ENCODE measurements at regions not wholly inside any gene's neighbourhood (a gene's known extent, or its start where the extent isn't known, plus 50 kb on each side); places are given as distances from the start of the nearest gene placed in this dataset.

DNA sequence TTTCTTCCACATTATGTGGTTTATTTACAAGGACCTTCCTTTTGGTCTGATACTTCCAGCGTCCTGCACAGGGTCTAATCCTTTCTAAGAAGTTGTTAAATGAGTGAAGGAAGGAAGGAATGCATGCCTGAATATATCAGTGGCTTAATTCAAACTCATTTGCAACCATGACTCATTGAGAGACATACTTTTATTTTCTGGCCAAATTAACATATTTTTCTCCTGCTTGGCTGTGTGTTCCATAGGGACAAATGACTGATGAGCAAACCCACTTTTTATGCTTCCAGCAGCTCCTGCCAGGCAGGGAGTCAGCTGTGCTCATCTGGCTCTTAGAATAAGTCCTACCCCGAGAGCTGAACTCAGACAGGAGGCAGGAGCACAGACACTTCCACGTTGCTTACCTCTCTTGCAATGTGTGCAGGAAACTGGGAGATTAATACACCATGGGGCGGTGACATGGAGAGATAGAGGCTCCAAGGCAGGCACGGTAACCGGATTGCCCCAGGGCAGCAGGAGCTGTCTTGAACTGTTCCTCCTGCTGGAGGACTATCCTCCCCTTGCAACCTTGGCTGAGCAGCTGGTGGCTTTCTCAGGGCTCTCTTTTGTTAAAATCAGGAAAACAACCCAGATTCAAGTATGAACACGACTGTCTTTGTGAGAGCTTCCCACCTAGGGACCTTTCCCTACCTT is 667.5 kb upstream of the HS6ST1 start:
- TF ChIP-seq, protein P1, sequence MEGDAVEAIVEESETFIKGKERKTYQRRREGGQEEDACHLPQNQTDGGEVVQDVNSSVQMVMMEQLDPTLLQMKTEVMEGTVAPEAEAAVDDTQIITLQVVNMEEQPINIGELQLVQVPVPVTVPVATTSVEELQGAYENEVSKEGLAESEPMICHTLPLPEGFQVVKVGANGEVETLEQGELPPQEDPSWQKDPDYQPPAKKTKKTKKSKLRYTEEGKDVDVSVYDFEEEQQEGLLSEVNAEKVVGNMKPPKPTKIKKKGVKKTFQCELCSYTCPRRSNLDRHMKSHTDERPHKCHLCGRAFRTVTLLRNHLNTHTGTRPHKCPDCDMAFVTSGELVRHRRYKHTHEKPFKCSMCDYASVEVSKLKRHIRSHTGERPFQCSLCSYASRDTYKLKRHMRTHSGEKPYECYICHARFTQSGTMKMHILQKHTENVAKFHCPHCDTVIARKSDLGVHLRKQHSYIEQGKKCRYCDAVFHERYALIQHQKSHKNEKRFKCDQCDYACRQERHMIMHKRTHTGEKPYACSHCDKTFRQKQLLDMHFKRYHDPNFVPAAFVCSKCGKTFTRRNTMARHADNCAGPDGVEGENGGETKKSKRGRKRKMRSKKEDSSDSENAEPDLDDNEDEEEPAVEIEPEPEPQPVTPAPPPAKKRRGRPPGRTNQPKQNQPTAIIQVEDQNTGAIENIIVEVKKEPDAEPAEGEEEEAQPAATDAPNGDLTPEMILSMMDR (IDR thresholded peaks at IDR 0.05; ENCODE audit: low read depth, low read length), result no peak
- TF ChIP-seq EZH2phosphoT487 (IDR thresholded peaks at IDR 0.05; ENCODE audit: low read depth), result no peak
